Spleen (tissue), 7 donors: ENCODE measurements at regions not wholly inside any gene's neighbourhood (a gene's known extent, or its start where the extent isn't known, plus 50 kb on each side); places are given as distances from the start of the nearest gene placed in this dataset.

Experiments used
- POLR2A ChIP-seq, 3 donors: fragments of 450-650 bp; IDR thresholded peaks; one replicate each; pipeline ENCODE4 v1.5.1; 2017; ENCODE audit warnings: antibody characterized with exemption in 3 of 3, mild to moderate bottlenecking in 1 of 3
- TF ChIP-seq, protein P1 (sequence below), 11 experiments: fragments of 200-600 bp in 7 of 11; fragments of 450-650 bp in 4 of 11; sonication (generic) in 4 of 11; IDR thresholded peaks in 8 of 11; conservative IDR thresholded peaks in 3 of 11; 1 replicate in 7 of 11; 2 replicates in 4 of 11; pipeline versions ENCODE4 v1.4.0 to v1.8.0; 2016 to 2021; ENCODE audit warnings: antibody characterized with exemption in 11 of 11, inconsistent platforms in 4 of 11, mild to moderate bottlenecking in 1 of 11
- donor health status: DM: no; HTN: no; CAD: no; lungs with moderate emphysema.
- donor health status: DM: no; HTN: no; CAD: no.
- donor health status: DM: no; HTN: no; CAD: no.

- TF ChIP-seq, protein P1, sequence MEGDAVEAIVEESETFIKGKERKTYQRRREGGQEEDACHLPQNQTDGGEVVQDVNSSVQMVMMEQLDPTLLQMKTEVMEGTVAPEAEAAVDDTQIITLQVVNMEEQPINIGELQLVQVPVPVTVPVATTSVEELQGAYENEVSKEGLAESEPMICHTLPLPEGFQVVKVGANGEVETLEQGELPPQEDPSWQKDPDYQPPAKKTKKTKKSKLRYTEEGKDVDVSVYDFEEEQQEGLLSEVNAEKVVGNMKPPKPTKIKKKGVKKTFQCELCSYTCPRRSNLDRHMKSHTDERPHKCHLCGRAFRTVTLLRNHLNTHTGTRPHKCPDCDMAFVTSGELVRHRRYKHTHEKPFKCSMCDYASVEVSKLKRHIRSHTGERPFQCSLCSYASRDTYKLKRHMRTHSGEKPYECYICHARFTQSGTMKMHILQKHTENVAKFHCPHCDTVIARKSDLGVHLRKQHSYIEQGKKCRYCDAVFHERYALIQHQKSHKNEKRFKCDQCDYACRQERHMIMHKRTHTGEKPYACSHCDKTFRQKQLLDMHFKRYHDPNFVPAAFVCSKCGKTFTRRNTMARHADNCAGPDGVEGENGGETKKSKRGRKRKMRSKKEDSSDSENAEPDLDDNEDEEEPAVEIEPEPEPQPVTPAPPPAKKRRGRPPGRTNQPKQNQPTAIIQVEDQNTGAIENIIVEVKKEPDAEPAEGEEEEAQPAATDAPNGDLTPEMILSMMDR (IDR thresholded peaks at IDR 0.05 in 8 of 11, conservative IDR thresholded peaks at IDR 0.05 in 3 of 11), result no peak
- no peak for TF ChIP-seq POLR2A (IDR thresholded peaks at IDR 0.05)
Measured at GRCh38 chr1:197989058-197989457, 71.9 kb downstream of the LHX9 start.
